ENCODE measurements at regions not wholly inside any gene's neighbourhood (a gene's known extent, or its start where the extent isn't known, plus 50 kb on each side); places are given as distances from the start of the nearest gene placed in this dataset.

DNA sequence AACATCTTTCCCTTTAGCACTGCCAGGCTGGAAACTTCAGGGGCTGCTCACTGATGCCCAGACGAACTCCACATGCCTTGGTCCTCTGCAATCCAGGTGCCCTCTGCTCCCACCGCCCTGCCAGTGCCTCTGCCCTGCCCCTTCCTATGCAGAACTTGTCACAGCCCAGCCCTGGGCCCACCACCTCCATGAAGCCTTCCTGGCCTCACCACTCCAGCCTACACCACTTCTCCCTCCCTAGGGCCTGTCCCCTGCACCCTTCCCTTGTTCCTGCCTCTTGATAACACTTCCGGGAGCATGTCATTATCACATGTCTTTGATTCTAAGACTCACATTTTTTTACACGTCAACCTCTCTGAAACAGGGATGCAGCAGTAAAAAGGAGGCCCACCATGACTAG lies 627.2 kb downstream of the UQCRFS1 start:
- TF ChIP-seq MAX (IDR thresholded peaks at IDR 0.05; ENCODE audit: insufficient read depth, insufficient read length) (no peak), POLR2AphosphoS5 (IDR thresholded peaks at IDR 0.05; ENCODE audit: insufficient read depth, low read depth, low read length) (no peak)
- TF ChIP-seq, protein P1, sequence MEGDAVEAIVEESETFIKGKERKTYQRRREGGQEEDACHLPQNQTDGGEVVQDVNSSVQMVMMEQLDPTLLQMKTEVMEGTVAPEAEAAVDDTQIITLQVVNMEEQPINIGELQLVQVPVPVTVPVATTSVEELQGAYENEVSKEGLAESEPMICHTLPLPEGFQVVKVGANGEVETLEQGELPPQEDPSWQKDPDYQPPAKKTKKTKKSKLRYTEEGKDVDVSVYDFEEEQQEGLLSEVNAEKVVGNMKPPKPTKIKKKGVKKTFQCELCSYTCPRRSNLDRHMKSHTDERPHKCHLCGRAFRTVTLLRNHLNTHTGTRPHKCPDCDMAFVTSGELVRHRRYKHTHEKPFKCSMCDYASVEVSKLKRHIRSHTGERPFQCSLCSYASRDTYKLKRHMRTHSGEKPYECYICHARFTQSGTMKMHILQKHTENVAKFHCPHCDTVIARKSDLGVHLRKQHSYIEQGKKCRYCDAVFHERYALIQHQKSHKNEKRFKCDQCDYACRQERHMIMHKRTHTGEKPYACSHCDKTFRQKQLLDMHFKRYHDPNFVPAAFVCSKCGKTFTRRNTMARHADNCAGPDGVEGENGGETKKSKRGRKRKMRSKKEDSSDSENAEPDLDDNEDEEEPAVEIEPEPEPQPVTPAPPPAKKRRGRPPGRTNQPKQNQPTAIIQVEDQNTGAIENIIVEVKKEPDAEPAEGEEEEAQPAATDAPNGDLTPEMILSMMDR (IDR thresholded peaks at IDR 0.05; ENCODE audit: extremely low read depth in 1 of 2, insufficient read depth in 1 of 2, low read depth in 1 of 2, low read length in 2 of 2): no peak

All from endothelial cell of umbilical vein (primary cell).